GM18870 (cell line): ENCODE measurements at regions not wholly inside any gene's neighbourhood (a gene's known extent, or its start where the extent isn't known, plus 50 kb on each side); places are given as distances from the start of the nearest gene placed in this dataset.

Experiments used
- ATAC-seq: cut with Tn5 transposase; IDR thresholded peaks from one replicate; pipeline ENCODE4 v1.9.1; 2021; ENCODE audit warnings: moderate library complexity; ENCODE audit not compliant: unreplicated experiment

DNA sequence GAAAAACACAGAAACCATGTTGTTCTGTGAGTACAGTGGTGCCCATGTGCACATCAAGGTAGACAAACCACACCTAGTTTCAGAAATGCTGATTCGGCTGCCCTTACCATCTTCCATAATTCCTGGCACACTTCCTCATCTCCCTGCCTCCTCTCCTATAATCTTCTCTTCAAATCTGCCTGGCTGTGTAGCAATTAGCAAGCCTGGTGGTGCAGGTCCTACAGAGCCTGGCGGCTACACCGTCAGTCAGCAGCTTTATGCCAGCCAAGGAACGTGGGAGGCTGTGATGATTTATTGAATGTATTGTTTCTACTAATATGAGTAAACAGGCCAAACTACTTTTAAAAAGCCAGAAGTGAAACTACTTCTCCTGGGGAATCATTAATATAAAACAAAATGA is 106.8 kb downstream of the SEMA6D start:
- peak; percentile 76 for ATAC-seq

DNA sequence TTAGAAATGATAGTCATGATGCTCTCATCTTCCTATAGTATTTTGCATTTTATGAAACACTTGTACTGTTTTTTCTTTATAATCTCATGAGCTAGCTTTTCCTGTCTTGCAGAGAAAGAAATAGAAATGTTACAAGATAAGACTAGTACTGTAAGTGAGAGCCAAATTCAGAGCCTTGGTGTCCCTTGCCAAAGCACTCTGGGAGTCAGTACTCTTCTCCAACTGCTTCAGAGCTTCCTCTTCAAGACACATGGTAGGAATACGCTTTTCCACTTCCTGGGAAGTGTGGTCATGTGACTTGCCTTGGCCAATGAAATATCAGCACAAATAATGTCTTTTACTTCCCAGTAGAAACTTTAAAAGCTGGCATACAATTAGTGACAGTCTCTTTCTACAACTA is 112.4 kb downstream of the SEMA6D start:
- ATAC-seq = no peak

DNA sequence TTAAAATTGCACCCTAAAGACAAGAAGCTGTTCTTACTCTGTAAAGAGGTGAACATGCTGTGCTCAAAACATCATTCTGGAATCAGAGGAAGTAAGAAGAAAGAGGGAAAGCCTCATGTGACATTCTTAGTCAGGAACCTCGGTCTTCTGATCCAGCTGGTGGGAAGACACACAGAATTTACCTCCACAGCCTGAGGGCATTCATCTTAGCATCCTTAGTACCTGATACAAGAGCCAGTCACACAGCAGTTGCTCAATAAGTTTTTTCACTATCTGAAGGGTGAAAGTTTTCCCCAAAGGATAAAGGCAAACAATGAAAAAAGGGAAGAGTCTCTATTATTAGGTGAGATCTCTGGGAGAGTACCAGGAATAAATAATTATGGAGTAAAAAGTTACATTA is 116.8 kb downstream of the SEMA6D start:
- no peak for ATAC-seq

GRCh38 chr15:47839233-47839825 is 122.0 kb downstream of the SEMA6D start:
- no peak for ATAC-seq

DNA sequence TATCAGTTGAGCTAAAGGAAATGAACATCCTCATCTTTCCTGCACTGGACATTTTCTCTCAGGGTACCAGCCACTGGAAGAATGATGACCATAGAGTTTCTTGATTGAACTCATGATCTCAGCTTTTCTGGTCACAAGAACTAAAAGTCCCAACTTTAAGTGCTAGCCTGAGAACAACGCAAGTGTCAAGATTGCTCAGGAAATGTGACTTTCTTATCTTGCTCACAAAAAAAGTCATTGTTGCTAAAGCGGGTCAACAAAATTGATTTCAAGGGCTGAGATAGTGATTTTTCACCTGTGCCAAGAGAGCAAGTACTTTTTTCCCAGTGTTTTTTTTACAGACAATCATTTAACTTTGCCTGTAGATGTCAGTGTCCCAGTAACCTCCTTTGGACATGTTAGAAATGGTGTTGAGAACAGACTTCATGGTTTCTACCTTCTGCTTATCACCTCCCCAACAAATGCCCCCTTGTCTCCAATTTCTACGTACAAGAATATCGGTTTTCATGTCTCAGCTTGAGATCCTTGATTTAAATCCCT is 125.9 kb downstream of the SEMA6D start:
- no peak for ATAC-seq

DNA sequence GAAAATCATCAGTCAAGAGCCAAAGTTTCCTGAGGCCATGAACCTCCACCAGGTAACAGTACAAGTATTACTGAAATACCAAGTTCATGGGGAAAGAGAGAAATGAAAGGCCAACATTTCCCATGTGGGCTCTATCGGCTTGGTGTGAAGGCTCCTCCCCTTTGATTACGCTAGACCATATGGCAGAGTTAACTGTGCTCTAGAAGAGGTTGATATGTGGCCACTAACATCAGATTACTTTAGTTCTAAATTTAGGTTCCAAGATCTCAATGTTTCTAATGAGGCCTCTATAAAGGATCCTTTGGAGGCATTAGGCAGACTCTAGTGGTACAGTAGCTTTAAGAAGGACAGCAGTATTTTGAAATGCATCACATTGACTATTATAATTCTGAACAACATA is 127.1 kb downstream of the SEMA6D start:
- ATAC-seq = no peak

DNA sequence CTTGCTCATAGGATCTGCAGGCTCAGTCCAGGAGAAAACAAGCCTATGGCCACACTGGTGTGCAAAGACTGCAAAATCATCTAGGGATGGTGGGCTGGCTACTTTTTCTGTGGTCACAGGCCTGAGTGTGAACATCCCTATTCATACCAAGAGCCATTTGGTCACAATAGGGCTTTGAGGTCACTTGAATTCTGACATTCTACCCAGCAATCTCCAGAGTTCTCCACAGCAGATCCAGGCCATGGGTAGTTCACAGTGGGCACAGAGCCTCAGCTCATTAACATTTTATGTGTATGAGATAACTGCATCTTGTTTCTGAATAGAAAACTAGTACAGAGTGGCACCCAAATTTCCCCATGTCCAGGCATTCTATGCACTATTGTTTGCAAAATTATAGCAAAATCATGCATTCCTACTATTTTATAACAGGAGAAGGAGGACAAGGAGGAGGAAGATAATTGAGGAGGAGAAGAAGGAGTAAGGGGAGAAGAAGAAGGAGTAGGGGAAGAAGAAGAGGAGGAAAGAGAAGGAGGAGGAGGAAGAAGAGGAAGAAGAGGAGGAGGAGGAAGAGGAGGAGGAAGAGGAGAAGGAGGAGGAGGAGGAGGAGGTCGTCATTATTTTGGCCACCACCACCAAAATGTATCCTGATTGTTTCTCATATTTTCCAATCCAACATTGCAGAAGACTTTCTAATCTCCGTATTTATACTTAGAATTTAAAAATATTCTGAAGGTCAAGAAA is 129.0 kb downstream of the SEMA6D start:
- no peak for ATAC-seq

DNA sequence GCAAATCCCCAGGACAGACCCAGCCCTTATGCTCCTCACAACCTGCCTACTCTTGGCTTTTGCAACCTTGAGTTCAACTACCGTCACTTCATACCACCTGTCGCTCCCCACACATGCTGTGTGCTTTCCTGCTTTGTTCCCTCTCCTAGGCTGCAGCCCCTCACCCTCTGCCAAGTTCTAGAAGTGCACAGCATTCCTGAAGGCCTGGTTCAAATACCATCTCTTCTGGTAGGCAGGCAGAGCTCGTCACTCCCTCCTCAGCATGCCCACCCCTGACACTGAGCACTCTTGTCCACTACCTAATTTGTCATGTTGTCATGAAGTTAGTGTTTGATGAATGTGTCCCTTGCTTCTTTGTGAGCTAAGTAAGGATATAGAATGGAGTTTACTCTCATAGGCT is 129.6 kb downstream of the SEMA6D start:
- no peak for ATAC-seq

DNA sequence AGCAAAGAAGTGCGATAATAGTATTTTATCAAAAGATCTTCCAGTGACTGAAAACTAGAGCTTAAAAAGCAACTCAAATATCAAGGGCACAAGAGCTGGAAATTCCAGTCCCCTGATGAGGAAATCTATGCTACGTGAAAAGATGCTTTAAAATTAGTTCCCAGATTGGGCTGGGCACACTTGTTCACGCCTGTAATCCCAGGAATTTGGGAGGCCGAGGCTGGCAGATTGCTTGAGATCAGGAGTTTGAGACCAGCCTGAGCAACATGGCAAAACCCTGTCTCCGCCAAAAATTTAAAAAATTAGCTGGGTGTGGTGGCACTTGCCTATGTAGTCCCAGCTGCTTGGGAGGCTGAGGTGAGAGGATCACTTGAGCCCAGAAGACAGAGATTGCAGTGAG is 138.8 kb downstream of the SEMA6D start:
- ATAC-seq = no peak

DNA sequence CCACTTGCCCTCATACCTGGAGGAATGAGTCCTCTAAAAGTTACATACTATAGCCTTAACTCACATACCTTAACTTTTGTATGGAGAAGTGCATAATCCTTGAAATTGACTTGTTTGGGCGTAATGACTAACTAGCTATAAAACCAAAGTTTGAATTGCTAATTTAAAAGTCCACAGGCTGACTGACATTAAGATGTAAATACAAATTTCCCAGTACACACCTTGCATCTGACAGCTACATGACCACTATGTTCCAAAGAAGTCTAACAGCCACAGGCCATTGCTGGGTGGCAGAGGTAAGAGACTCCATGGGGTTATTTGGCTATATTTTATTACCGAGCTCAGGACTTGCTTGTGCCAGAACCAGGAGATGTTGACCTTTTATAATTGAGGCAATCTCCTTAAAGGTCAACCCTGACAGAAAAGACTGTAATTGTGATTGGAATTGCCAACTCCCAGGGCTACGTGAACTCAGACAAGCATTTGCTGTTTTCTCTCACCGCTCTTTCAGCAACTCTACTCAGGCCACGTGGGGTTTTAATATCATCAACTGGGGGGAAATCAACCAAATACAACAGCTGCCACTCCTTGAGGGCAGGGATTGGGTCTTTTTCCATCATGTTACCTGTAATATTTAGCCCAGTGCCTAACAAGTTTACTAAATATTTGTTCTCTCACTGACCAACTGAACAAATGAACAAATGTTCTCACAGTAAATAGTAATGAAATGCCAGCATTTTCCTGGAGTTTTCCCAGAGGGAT is 139.9 kb downstream of the SEMA6D start:
- ATAC-seq = no peak

DNA sequence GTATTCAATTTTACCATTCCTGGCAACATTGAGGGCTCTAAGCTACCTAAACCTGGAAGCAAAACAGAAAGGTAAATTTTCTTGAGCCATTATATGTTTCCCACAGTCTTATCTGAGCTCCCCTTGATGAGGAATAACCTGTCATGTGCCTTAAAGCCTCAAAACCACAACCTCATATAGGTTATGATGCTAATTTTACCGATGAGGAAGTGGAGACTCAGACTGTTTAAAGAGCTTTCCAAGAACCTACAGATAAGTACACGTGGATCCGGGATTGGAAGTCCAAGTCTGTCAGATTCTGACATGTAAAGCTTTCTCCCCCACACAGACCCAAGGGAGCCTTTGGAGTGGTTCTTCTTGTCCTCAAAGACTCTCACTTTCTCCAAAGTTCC is 140.5 kb downstream of the SEMA6D start:
- peak; percentile 56 for ATAC-seq

- no peak for ATAC-seq
Measured at GRCh38 chr15:47861111-47861903, 144.0 kb downstream of the SEMA6D start.

- peak; percentile 90 for ATAC-seq
Measured at GRCh38 chr15:47862402-47862801, 145.1 kb downstream of the SEMA6D start.

DNA sequence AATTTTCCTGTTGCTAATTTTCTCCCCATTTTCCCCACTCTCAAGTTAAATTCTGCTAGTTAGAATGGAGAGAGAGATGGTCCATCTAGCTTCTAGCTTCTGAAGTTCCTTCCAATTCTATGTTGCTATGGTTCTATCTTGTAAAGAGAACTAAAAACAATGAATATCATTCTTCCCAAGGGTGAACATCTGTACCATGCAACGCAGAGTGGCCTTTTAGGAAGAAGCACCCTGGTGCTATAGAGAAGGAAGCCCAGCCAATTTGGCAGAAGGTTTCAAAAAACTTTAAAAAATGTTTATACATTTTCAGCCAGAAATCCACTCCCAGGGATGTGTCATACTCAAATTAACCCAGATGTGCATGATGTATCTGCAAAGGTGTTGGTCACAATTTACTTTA is 149.1 kb downstream of the SEMA6D start:
- ATAC-seq = no peak

- no peak for ATAC-seq
Measured at GRCh38 chr15:47870300-47870955, 153.1 kb downstream of the SEMA6D start.

DNA sequence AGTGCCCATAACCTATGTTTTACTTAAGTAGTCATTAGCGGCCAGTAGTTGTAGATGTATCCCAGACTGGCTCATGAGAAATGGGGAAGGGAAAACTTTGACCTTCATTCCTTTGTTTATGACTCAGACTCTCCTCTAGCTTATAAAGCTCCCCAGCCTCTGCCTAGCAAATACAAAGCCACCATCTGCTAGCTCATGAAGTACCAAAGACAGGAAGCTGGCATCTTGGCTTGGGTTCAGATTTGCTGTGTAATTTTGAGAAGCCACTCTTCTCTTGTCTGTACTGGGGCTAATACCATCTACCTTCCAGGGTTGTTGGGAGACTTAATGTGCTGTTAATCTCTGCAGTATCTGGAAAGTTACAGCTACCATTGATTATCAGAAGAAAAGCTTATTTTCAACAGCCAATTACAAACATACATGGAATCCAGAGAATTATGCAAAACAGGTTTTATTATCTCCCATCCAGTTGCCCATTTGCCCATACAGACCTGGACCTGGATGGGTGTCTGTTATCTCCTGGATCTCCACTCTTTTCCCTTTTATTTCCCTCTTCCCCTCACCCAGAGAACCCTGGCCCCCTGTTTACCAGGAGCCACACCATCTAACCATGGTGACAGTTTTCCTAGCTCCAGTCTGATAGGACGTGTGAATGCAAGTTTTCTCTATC is 153.8 kb downstream of the SEMA6D start:
- ATAC-seq = no peak

DNA sequence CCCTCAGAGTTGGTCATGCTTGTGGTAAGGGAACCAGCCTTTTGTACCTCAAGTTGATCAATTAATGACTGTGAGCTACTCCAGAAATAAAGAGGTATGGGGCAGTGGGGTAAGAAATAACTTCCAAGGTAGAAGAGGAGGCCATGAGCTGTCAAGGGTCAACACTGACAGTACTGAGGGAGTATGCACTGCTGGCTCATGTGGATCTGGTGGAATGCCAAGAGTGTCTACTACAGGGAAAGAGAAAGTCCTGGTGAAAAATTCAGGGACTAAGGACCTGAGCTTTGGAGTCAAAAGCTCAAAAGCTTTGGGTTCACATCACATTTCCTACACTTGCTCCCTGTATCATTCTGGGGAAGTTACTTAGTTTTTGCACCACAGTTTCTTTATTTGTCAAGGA is 154.9 kb downstream of the SEMA6D start:
- no peak for ATAC-seq

DNA sequence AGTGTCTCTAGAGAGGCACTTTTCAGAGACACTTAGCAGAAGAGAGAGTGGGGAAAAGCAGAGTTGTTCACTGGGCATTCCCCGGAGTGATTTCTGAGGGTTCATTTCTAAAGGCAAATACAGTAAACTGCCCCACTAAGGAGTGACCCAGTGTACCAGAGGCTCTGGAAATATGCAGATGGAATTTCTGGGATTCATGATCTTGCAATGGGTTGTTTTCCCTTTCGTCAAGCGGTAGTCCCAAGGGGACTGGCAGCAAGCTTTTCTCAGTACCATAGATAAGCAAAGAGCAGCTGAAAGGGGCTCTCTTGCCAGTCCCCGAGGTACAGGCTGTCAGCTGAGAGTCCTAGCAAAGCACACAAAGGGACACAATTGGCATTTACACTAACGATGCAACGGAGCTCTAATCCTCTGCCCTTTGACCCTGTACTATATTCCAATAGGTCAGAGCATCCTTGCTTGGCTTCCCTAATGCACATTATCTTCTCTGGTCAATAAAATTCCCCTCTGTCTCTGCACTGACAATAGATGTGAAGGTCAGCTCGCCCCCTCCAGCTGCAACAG is 155.6 kb downstream of the SEMA6D start:
- no peak for ATAC-seq

- ATAC-seq = no peak
Measured at GRCh38 chr15:47876986-47877385, 159.7 kb downstream of the SEMA6D start.

GRCh38 chr15:47877836-47878235 is 160.5 kb downstream of the SEMA6D start:
- no peak for ATAC-seq
